ENCODE measurements at regions not wholly inside any gene's neighbourhood (a gene's known extent, or its start where the extent isn't known, plus 50 kb on each side); places are given as distances from the start of the nearest gene placed in this dataset.

- TF ChIP-seq POLR2AphosphoS5 (IDR thresholded peaks at IDR 0.05; ENCODE audit: low read depth) (no peak), SPI1 (IDR thresholded peaks at IDR 0.05; ENCODE audit: borderline replicate concordance, low read depth) (no peak), REST (IDR thresholded peaks at IDR 0.05; ENCODE audit: insufficient replicate concordance, low read depth) (no peak), CTCF (IDR thresholded peaks at IDR 0.05; ENCODE audit: insufficient read depth, low read length) (no peak), GABPA (IDR thresholded peaks at IDR 0.05; ENCODE audit: low read depth) (no peak)
- H3K27ac ChIP-seq (replicated peaks) = no peak overlapping the region
- peaks cover 4% of the 10 kb centered on the region for H3K27me3 ChIP-seq (ENCODE audit: insufficient read depth, poor library complexity, severe bottlenecking)
- no peak overlapping the region for H3K4me3 ChIP-seq (replicated peaks; ENCODE audit: insufficient read depth, low read length)
- DNase-seq (ENCODE audit: low read depth in 1 of 2, low spot score in 1 of 2) = no peak
These were observed 66.7 kb downstream of the SEC61B start for GRCh38 chr9:99288830-99289229.

DNA sequence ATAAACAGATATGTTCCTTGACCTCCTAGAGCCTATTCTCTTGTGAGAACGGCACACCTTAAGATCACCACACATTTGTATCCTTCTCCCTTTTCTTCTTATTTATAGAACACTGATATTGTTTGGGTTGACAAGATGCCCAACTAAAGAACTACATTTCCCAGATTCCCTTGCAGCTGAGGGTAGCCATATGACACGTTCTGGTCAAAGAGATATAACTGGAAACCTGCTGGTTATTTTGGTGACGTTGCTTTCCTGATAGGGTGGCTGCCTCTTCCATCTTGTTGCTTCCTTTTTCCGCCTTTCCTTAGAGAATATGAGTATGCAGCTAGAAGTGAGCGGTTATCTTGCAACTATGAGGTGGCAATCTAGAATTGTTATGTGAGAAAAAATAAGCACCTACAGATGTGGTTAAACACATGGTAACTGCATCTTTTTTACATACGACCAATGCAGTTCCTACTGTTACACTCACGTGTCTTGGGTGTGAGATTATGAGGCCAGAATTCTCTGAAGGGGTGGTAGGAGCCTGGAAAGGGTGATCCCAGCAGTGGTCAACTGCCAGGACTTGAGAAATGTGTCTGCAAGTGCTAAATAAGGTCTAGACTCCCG is 72.9 kb downstream of the SEC61B start:
- TF ChIP-seq SPI1 (IDR thresholded peaks at IDR 0.05; ENCODE audit: borderline replicate concordance, low read depth) = no peak
- no peak for TF ChIP-seq REST (IDR thresholded peaks at IDR 0.05; ENCODE audit: insufficient replicate concordance, low read depth)
- TF ChIP-seq POLR2AphosphoS5 (IDR thresholded peaks at IDR 0.05; ENCODE audit: low read depth) = no peak
- no peak for TF ChIP-seq GABPA (IDR thresholded peaks at IDR 0.05; ENCODE audit: low read depth)
- no peak for TF ChIP-seq CTCF (IDR thresholded peaks at IDR 0.05; ENCODE audit: insufficient read depth, low read length)
- DNase-seq (ENCODE audit: low read depth in 1 of 2, low spot score in 1 of 2) = no peak

GRCh38 chr9:99296291-99296951 is 74.3 kb downstream of the SEC61B start:
- no peak overlapping the region for H3K4me3 ChIP-seq (replicated peaks; ENCODE audit: insufficient read depth, low read length)
- DNase-seq (ENCODE audit: low read depth in 1 of 2, low spot score in 1 of 2) = peak; percentile 6 to 8

More for the DNA sequence above, 72.9 kb downstream of the SEC61B start:
- peaks cover 3% of the 10 kb centered on the region for H3K27me3 ChIP-seq (ENCODE audit: insufficient read depth, poor library complexity, severe bottlenecking)
- H3K27ac ChIP-seq (replicated peaks) = no peak overlapping the region
- H3K4me3 ChIP-seq (replicated peaks; ENCODE audit: insufficient read depth, low read length) = no peak overlapping the region

More at GRCh38 chr9:99296291-99296951, 74.3 kb downstream of the SEC61B start:
- Histone ChIP-seq H3K27me3 (ENCODE audit: insufficient read depth, poor library complexity, severe bottlenecking) (peaks cover 3% of the 10 kb centered on the region), H3K27ac (replicated peaks) (no peak overlapping the region)
- no peak for TF ChIP-seq REST (IDR thresholded peaks at IDR 0.05; ENCODE audit: insufficient replicate concordance, low read depth)
- no peak for TF ChIP-seq POLR2AphosphoS5 (IDR thresholded peaks at IDR 0.05; ENCODE audit: low read depth)
- TF ChIP-seq CTCF (IDR thresholded peaks at IDR 0.05; ENCODE audit: insufficient read depth, low read length) = no peak
- TF ChIP-seq GABPA (IDR thresholded peaks at IDR 0.05; ENCODE audit: low read depth) = no peak
- TF ChIP-seq SPI1 (IDR thresholded peaks at IDR 0.05; ENCODE audit: borderline replicate concordance, low read depth) = no peak

Measured in HL-60 (cell line).